ENCODE measurements at regions not wholly inside any gene's neighbourhood (a gene's known extent, or its start where the extent isn't known, plus 50 kb on each side); places are given as distances from the start of the nearest gene placed in this dataset.

DNA sequence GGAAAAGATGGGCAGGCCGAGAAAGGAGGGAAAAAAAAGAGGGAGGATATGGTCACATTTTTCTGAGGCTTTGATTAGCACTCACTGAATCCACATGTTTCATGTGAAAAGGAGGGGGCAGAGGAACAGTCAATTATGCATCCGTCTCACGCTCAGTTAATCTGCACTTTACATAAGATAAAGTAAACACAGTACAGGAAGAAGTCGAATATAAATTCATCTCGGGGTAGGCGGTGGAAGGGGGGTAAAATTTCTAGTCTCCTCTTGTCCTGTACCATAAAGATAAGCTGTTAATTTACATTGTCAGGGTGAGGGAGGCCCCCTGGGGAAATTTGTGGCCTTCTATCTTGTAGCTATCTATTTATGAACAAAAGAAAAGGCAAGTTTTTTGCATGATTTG lies 73.1 kb upstream of the CES5A start:
- DNase-seq (ENCODE audit: low read depth in 4 of 4, low spot score in 1 of 4) = no peak

DNA sequence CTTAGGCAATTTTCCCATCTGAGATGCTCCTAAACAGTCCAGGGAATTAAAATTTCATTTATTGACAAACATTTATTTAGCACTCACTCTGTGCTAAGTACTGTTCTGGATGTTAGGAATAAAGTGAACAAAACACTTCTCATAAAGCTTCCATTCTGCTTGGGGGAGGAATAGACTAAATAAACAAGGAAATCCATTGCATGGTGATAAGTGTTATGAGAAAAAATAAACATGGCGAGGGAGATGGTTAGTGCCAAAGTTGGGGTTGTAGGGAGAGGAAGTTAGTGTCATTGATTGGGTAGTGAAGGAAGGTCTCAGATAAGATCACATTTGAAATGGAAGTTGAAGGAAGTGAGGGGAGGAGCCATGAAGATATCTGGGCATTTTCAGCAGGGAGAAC lies 72.2 kb upstream of the CES5A start:
- DNase-seq (ENCODE audit: low read depth in 4 of 4, low spot score in 1 of 4) = no peak

DNA sequence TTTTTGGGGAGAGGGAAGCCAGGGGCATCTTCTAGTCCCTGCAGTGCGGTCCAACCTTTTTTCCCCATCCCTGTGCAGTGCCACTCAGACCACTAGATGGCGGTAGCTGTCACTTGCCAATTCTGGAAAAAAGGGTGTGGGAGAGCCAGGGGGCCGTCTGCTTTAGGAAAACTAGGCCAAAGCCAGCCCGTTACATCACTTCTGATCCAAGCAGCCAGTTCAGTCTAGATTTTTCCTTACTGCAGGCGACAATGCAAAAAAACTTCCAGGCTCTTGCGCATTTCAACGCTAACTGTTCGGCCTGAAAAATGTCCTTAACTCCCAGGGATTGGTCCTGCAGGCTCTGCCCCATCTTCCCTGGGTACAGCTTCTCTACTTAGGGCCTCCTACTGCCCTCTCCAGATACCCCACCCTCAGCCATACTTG lies 69.2 kb upstream of the CES5A start:
- DNase-seq (ENCODE audit: low read depth in 4 of 4, low spot score in 1 of 4) = peak; percentile 5 to 34 (median 22)

DNA sequence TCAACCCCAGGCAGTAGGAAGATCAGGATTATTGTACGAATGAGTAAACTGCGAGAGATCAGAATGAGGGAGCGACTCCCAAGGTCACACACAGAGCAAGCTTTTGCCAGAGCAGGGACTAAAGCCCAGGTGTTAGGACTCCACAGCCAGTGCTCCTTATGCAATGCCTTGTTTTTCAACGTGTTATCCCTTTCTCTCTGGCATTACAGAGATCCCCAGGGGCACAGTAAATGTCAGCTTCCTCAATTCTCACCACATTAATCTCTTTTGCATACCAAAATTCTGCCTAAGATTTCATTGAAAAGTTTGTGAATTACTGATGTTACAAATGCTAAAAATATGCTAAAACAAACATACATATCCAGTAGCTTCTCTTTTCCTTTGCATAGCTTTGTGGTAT lies 68.1 kb upstream of the CES5A start:
- no peak for DNase-seq (ENCODE audit: low read depth in 4 of 4, low spot score in 1 of 4)

DNA sequence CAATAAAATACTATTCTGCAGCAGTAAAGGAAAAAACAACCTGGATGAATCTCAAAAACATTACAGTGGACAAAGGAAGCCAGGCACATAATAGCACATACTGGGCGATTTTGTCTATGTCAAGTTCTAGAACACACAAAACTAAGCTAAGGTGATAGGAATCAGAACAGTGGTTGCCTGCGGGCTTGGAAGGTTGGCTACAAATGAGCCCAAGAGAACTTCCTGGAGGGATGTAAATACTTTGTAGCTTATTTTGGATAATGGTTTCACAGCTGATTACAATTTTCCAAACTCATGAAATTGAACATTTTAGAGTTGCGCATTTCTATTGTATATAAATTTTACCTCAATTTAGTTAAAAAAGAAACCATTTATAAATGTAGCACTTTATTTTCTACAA lies 67.6 kb upstream of the CES5A start:
- no peak for DNase-seq (ENCODE audit: low read depth in 4 of 4, low spot score in 1 of 4)

DNA sequence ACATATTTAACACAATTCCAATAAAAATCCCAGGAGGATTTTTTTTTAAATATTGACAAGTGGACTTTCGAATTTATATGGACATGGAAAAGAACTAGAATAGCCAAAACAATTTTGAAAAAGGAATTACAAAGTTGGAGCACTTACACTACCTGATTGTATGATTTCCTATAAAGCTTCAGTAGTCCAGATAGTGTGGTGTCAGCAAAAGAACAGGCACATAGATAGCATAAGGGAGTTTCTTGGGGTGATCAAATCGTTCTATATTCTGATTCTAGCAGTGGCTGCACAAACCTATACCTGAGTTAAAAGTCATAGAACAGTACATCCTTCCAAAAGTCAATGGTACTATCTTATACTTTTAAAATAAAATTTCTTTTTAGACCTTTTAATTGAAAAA lies 66.4 kb upstream of the CES5A start:
- DNase-seq (ENCODE audit: low read depth in 4 of 4, low spot score in 1 of 4) = no peak

DNA sequence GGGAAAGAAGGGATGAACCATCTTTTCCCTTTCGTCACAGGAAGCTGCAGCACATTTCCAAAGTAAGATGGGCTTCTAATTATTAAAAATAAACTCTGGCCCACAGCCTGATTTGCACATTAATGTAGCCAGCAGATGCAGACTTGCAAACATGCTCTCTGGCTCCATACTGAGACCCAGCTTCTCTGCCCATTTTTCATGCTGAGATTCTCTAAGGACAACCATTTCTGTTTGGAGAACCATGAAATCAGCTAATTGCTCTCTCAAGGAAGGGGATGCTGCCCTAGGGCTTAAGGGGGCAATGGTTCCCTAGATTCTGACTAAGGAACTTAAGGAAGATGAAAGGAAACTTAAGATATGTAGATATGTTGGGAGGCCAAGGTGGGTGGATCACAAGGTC lies 63.0 kb upstream of the CES5A start:
- DNase-seq (ENCODE audit: low read depth in 4 of 4, low spot score in 1 of 4) = no peak

DNA sequence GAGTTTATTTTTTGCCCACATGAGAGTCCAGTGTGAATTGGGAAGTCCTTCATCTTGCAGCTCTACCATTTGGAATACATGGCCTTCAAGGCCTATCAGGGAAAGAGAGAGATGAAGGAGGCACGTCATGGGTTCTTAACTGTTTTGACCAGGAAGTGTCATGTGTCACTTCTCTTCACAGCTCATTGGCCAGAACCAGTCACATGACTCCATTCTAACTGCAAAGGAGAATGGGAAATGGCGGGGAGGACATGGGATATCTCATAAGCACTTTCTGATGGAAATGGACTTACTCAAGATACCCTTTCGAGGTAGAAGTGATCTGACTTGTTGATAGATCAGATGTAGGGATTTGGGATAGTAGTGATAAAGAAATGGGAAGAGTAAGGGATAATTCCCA lies 57.9 kb upstream of the CES5A start:
- no peak for DNase-seq (ENCODE audit: low read depth in 4 of 4, low spot score in 1 of 4)

DNA sequence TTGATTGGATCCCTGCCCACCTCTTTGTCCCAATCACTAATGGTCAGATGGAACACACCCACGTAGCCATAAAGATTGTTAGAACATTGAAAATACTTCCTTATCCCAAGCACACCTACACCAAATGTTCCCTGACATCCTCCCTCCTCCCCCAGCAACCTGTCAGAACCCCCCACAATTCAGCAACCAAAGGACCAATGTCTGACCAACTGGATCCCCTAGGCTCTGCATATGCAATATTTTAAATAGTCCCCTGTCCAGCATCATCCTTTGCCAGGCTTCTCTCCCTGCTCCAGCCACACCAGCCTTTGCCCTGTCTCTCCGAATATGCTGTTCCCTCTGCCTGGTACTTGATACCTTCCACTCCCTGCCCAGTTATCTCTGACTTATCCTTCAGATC lies 54.9 kb upstream of the CES5A start:
- DNase-seq (ENCODE audit: low read depth in 4 of 4, low spot score in 1 of 4) = no peak

DNA sequence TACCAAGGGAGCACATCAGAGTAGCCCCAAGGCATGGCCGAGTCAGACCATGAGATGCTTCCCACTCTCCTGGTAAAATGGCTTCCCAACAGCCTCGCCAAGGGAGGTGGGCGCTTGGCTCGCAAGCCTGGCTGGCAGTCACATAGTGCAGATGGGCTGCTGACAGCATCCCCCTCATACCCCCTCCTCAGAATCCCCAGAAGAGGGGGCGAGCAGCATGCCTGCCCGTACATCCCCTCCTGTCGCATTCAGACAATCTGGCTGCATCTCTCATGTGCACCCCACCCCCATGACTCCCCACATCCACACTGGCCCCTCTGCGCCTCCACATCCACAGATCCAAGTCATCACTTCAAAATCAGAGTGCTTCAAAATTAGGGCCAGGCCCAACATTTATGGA lies 54.0 kb upstream of the CES5A start:
- DNase-seq (ENCODE audit: low read depth in 4 of 4, low spot score in 1 of 4) = no peak

DNA sequence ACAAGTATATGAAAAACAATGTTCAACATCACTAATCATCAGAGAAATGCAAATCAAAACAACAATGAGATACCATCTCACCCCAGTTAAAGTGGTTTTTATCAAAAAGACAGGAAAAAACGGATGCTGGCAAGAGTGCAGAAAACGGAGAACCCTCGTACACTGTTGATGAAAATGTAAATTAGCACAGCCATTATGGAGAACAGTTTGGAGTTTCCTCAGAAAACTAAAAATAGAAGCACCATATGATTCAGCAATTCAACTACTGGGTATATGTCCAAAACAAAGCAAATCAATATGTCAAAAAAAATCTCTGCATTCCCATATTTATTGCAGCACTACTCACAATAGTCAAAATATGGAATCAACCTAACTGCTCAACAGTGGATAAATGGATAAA lies 50.1 kb upstream of the CES5A start:
- no peak for DNase-seq (ENCODE audit: low read depth in 4 of 4, low spot score in 1 of 4)
